Skin epidermis (tissue), 12 donors: ENCODE measurements at regions not wholly inside any gene's neighbourhood (a gene's known extent, or its start where the extent isn't known, plus 50 kb on each side); places are given as distances from the start of the nearest gene placed in this dataset.

Experiments
- H3K27ac ChIP-seq, 21 experiments: fragments of 200-600 bp; sonication (generic) in 11 of 21; one replicate each; pipeline ENCODE4 v1.5.0; 2020; ENCODE audit warnings: mild to moderate bottlenecking in 3 of 21, inconsistent platforms in 2 of 21, moderate library complexity in 2 of 21
- H3K4me3 ChIP-seq, 7 experiments: fragments of 200-600 bp; sonication (generic) in 2 of 7; one replicate each; pipeline ENCODE4 v1.5.0; 2020; ENCODE audit warnings: inconsistent platforms in 2 of 7, mild to moderate bottlenecking in 2 of 7, moderate library complexity in 1 of 7

DNA sequence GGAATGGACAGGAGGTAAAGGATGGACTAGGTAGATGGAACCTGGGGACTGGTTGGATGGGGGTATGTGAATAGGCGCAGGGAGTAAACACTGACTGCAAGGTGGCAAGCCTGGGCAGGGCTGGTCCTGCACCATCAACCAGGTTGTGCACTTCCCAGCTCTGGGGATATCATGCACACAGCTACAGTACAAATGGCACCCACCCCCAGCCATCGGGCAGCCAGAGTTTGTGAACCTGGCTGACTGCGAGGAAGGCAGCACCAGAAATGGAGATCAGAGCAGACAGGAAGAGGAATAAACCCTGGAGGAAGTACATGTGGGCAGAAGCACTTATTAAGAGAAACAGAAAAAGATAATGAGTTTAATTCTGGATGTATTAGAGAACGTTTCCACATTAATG lies 229.1 kb downstream of the ESM1 start:
- peak overlapping the region in 5 of 21 experiments; percentile 7 to 70 (median 22) for H3K27ac ChIP-seq
- no peak overlapping the region for H3K4me3 ChIP-seq

DNA sequence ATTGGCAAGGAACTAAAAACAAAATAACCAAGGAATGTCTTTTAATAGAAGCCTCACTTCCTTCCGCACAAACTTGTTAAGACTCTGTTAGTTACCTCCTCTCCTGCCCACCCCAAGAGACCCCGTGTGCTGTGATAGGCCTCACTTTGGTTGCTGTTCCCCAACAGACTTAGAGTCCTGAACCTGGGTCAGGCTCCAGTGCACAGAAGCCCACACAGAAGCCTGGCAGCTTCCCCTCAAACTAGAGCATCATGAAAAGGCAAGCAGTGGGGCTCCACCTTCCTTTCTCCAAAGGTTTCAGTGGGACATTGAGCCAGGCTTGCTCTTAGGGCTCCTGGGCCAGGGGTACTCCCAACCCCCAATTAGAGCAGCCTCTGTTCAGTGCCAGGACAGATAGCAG lies 230.5 kb downstream of the ESM1 start:
- H3K4me3 ChIP-seq: no peak overlapping the region
- H3K27ac ChIP-seq: no peak overlapping the region

DNA sequence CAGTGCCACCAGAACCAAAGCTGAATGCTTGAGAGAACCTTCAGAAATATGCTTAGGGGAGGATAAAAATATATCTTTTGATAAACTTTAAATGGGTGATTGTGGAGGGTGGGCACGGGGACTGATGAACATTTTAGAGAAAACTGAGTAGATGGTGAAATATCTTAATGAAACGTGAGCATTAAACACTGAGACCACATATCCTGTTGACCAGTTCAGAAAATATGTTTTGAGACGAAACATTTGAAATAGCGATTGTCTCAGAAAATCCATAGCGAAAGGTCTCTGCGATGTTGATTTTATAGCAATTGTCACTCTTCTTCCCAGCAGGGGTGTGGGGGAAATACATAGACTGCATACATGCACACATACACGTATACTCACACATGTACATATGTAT lies 231.0 kb downstream of the ESM1 start:
- H3K4me3 ChIP-seq: no peak overlapping the region
- H3K27ac ChIP-seq: no peak overlapping the region

DNA sequence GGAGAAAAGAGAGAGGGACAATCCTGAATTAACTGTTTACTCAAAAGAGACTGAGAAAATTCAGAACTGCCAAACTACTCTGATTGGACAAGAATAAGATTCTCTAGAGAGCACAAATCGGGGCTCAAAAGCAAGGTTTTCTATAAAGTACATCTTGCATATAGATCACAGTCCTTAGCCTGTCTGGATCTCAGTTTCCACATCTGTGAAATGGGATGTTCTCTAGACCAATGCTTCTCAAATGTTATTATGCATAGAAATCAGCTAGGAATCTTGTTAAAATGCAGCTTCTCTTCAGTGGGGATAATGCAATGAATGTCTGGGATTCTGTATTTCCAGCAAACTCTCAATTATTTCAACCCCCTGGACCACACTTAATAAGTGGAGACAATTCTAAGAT lies 231.6 kb downstream of the ESM1 start:
- Histone ChIP-seq H3K4me3 (no peak overlapping the region), H3K27ac (peak overlapping the region in 2 of 21 experiments; percentile 30 to 75)

DNA sequence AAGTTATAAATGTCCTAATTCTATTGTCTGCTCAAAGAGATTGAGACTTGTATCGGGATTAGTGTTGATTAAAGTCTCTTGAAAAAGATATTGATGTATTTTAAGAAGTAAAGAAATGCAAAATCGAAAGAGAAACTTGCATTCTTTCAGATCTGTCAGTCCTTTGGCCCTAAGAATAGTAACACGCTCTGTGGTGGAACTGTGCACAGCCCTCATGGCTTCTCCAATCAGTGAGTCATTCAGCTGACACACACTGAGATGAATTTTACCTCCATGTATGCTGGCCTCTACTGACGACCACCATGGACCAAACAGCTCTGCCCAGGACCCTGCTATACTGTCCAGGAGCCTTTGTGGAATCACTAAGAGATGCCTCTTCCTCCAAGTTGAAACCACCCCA lies 232.4 kb downstream of the ESM1 start:
- H3K27ac ChIP-seq: peak overlapping the region in 3 of 21 experiments; percentile 25 to 75 (median 30)
- no peak overlapping the region for H3K4me3 ChIP-seq

DNA sequence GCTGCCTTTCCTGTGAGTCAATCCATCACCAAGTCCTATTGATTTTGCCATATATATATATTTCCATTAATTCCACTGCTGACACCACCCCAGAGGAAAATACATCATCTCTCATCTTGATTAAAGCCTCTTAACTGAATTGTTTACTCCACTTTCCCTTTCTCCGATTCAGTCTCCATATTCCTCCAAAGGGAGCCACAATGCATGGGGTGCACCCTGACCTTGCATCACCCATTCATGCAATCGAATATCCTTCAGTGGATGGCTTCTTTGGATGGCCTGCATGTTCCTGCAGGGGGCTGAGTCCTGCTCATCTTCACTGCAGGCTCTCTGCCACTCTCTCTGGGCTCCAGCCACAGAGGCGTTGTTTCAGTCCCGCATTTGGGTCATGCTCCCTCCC lies 231.0 kb downstream of the SNX18 start:
- Histone ChIP-seq H3K27ac (no peak overlapping the region), H3K4me3 (no peak overlapping the region)

DNA sequence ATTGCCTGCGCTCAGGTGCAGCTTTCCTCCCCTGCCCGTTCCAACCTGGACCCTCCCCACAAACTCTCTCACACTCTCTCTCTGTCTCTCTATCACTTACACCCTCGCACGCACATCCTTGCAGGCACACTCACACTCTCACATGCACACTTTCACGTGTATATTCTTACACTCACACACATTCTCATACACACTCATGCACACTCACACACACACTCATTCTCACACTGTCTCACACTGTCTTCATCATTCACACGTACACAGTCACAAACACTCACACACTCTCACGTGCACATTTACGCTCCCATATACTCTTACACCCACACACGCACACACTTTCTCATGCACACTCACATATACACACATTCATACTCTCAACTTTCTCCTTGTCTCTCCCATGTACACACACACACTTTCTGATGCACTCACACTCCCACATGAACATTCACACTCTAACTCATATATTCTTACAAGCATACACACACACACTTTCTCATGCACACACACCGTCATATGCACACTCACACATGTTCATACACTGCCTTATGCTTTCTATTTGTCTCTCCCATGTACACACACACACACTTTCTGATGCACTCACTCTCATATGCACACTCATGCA lies 229.3 kb downstream of the SNX18 start:
- H3K27ac ChIP-seq: no peak overlapping the region
- H3K4me3 ChIP-seq: no peak overlapping the region

DNA sequence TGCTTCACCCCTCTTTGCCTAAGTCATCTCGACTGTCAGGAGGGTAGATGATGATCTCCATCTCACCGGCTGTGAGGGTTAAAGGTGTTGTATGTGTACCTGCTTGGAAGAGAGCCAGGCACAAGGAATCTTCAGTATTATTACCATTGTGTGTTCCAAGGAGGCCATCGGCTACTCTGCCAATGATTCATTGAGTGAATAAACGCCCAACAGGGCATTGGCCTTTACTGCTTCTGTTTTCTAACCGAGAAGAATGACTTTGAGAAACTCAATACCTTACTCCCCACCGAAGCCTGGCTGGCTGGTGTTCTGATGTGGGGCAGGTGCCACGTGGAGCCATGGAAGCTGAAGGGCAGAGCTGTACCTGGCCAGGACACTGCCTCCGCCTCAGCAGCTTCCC lies 228.8 kb downstream of the SNX18 start:
- Histone ChIP-seq H3K27ac (no peak overlapping the region), H3K4me3 (no peak overlapping the region)

DNA sequence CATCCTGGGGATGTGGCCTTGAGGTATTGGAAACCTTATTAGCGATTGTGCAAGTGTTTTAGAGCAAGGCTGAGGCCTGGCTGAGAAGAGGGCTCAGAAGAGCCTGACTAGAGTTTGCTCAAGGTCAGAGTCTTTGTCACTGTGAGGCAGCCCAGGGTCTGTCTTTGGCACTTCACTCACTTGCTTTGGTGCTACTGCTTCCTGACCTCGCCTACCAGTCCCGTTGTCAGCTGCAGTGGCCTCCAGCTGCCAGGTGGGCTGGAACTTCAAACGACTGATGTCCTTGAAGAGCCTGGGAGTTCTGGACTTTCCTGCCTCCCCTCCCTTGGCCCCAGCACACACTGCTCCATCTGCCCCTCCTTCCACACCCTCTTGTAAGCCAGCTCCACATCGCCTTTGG lies 228.0 kb downstream of the SNX18 start:
- H3K4me3 ChIP-seq: no peak overlapping the region
- peak overlapping the region in 10 of 21 experiments; percentile 24 to 91 (median 78) for H3K27ac ChIP-seq

DNA sequence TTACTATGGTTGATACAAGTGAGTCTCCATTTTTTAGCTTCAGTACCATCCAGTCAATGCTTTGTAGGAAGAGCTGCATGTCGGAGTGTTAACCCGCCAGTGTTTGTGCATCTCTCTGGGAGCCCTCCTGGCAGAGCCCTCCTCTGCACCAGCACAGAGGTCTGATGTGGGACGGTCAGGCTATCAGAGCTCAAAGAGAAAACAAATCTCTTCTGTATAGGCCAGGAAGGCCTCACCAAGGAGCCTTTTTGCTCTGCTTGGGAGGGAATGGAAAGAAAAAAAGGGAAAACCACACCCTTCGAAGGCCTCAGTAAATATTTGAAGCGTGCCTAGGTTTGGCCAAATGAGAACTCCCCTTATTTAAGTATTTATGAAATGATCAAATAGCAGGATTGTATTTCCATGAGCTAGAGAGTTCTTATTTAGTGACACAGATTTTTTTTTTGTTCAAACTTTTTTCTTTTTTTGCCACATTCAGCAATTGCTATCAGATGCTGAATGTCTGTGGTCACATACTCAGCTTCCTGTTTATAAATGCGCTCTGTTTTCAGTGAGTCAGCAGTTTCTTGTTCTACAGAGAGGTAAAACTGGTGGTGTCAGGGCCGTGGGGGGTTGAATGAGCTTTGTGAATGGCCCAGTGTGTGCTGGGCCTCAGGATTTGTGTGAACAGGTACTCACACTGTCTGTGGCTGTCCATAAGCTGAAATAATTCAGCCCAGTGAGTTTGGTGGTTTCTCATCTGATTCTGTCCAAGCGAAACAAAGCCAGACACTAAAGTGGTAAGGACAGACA lies 226.6 kb downstream of the SNX18 start:
- H3K27ac ChIP-seq: peak overlapping the region in 20 of 21 experiments; percentile 15 to 91 (median 78)

DNA sequence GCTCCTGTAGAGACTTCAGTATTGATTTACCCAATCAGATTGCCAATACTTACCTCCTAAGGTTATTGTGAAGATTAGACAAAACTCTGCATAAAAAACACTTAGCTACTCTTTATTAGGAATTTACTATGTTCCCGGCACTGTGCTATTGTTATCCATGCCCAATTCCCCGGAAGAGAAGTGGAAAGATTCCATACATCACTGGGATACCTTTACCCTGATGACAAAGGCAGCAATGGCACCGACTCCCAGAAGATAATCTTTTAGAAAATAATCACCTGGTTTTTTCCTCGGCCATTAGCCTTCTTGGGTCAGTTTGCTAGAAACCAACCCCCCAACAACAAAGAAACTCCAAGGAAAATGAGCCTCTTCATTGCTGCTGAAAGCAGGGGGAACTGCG lies 226.0 kb downstream of the SNX18 start:
- Histone ChIP-seq H3K4me3 (no peak overlapping the region), H3K27ac (peak overlapping the region in 20 of 21 experiments; percentile 15 to 91 (median 78))

More for the DNA sequence above, 226.6 kb downstream of the SNX18 start:
- H3K4me3 ChIP-seq: no peak overlapping the region

DNA sequence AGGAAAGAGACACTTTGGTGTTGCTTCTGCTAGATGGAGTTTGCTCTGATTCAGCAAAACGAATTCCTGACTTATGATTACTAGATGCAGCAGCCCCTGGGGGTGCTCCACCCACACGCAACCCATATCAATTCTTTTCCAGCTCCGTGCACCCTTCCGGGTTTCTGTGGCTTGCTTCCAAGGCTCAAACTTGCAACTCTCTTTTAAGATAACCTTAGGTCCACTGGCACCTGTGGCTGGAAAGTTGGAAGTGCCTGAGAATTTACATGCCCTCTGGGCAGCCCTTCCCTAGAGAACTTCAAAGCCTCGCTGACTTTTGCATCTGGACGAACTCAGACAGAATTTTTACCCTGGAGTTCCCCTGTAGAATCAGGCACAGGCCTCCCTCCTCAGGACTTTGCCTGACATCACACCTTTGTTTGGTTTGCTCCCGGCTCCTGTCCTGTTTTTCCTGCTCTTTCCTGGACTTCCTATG lies 224.9 kb downstream of the SNX18 start:
- Histone ChIP-seq H3K27ac (peak overlapping the region in 11 of 21 experiments; percentile 7 to 91 (median 71)), H3K4me3 (no peak overlapping the region)

DNA sequence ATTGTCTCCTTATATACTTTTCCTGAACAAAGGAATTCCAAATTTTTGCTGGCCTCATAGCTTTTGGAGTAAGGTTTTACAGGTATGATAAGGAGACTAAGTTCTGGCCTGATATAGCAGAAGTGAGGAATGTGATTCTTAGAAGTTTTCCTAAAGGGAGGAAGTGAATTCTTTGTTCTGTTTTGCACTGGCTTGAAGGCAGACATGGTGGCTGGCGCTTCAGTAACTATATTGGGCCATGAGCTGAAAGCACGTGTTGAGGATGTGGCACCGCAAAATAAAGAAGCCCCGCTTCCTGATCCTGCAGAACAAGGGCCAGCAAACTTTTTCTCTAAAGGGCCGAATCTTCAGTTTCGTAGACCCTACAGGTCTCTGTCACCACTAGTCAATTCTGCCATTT lies 224.2 kb downstream of the SNX18 start:
- Histone ChIP-seq H3K27ac (peak overlapping the region in 1 of 21 experiments; percentile 21), H3K4me3 (no peak overlapping the region)

DNA sequence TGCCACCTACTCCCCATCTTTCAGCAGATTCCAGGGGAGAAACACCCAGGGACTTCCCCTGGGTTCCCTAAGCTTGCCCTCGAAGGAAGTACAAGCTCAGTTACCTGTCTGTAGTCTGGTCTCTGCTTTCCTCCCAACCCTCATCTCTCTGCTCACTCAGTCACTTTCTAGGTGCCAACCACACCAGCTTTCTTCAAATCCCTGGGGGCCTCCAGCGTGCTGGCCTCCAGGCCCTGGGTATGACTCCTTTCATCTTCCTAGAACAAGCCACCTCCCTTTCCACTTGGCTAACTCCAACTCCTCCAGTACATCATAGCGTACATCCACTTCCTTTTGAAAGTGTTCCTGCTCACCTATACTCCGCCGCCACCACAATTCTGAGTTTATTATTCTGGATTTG lies 222.6 kb downstream of the SNX18 start:
- Histone ChIP-seq H3K4me3 (no peak overlapping the region), H3K27ac (no peak overlapping the region)

DNA sequence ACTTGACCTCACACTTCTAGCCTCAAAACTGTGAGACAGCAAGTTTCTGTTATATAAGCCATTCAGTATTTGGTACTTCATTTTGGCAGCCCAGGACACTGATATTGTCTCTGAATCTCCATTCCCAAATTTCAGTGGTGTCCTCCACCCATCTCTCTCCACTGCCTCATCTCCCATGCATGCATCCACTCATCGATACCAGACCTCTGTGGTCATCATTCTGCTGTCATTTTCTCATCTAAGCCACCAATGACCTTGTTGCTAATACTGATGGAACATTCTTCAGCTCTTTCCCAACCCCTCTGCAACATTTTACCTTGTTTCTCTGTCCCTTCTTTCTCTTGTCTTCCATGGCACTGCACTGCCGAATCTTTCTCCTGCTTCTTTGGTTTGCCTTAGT lies 221.8 kb downstream of the SNX18 start:
- no peak overlapping the region for H3K4me3 ChIP-seq
- no peak overlapping the region for H3K27ac ChIP-seq

DNA sequence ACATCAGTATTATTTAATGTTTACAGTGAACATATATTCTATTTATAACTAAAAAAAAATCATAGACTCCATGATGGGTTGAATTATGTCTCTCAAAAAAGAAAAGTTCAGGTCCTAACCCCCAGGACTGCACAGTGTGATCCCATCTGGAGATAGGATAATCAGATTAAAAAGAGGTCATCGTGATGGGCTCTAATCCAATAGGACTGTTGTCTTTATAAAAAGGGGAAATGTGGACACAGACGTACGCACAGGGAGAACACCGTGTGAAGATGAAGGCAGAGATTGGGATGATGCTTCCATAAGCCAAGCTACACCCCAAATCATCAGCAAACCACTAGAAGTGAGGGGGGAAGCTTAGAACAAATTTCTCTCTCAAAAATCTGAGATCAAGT lies 221.4 kb downstream of the SNX18 start:
- H3K27ac ChIP-seq: peak overlapping the region in 1 of 21 experiments; percentile 53
- no peak overlapping the region for H3K4me3 ChIP-seq

DNA sequence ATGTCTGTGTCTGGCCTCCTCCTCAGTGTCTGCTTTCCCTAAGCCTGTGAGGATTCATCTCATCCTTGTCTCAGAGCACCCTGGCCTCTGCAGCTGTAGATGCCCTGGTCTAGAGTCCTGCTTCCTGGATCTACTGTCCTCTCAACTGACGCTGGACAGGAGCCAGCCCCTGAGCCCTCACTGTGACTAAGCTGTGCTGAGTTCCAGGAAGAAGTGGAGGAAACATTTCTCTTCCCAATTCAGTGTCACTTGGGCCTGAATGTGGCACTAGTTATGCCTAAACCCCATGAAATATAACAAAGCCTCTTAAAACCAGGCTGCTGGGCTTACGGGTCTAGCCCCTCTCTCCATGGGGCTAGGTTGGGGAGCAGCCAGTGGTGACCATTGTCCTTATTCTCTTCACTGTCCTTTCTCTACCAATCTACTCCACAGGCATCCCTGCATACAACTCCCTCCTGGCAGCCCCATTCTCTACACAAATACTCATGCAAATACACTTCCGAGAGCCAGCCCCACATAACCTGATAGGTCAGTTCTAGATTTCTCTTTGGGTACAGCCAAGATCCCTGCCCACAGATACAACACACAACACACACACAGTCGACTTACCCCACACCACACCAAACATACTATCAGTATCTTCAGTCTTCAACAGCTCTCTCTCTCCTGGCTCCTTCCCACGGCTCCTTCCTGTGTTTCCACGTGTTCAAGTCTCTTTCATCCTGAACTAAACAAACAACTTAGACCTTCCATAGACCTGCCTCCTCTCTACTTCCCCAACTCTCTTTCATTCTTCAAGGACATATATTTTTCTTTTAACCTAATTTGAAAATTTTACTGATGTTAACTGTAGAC lies 220.8 kb downstream of the SNX18 start:
- H3K4me3 ChIP-seq: no peak overlapping the region
- peak overlapping the region in 7 of 21 experiments; percentile 3 to 55 (median 50) for H3K27ac ChIP-seq

DNA sequence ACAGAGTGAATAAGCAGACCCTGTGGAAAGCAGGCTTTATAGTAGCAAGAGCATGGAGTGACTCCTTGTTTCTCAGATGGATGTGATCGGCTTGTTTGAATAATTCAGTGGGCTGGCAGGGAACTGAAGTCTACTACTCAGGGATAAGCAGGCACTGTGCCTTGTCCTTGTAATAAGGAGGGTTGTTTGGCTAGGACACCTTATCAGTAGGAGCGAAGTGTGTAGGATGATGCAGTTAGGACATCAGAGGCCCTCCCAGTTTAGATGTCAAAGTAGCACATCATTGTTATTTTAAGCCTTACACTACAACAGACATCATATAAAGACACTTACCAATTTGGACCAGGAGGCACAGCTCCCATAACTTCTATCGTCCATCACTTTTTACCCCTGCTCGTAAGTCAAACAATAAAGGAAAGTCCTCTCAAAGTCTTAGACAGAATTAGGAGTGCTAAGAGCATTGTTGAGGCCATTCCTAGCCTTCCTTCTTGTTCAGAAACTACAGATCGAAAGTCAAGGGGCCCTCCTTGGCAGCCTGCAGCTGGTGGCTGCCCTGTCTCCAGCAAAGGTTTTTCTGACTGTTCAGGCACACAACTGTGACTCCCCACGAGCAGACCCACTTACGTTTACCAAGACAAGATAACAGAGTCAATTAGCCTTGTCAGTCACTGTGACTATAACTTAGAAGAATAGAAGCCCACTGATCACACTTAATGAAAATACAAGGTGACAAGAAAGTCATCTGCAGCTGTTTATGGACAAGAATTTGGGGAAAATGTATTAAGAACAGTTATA lies 218.6 kb downstream of the SNX18 start:
- Histone ChIP-seq H3K27ac (no peak overlapping the region), H3K4me3 (no peak overlapping the region)

DNA sequence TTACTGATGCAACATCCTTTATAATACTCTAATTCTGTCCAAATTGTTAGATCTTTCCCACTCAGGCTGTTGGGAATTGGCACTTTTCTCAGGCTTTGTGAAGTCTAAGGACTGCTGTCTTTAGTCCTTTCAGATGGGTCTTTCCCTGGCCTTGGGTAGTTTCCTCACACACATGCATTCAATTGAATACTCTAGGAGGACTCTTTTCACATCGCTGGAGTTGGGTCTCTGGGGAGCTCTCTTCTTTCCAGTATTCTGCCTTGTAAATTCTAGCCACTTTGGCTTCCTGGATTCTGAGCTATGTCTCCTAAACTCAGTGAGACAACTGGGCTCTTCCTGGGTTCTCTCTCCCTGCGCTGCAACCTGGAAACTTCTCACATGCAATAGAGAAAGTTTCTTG lies 215.5 kb downstream of the SNX18 start:
- no peak overlapping the region for H3K27ac ChIP-seq
- H3K4me3 ChIP-seq: no peak overlapping the region

DNA sequence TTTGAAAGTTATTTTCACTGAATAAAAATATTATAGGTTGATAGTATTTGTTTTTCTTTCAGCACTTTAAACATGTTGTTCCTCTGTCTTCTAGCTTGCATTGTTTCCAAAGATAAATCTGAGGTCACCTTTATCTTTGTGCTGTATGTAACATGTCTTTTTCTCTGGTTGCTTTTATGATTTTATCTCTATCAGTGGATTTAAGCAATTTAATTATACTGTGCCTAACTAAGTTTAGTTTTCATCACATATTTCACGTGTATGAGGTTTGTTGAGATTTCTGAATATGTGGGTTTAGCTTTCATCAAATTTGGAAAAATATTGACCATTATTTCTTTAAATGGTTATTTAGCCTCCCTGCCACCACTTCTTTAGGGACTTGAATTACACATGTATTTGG lies 214.5 kb downstream of the SNX18 start:
- H3K27ac ChIP-seq: no peak overlapping the region
- H3K4me3 ChIP-seq: no peak overlapping the region
